NCI-H2196 treated with DMSO at 0.1 percent for 48 hours (cell line): ENCODE measurements at regions not wholly inside any gene's neighbourhood (a gene's known extent, or its start where the extent isn't known, plus 50 kb on each side); places are given as distances from the start of the nearest gene placed in this dataset.
"Not testable (repeated sequence)": the region's sequence is repeated elsewhere in the genome, so short reads cannot be mapped to it uniquely, and the experiment has no call there.

ENCODE experiments used
- DNase-seq: peaks from one replicate; lab custom pipeline; 2025; ENCODE audit not compliant: unreplicated experiment; lab: John Stamatoyannopoulos, UW

GRCh38 chr4:19539201-19539600, 712.5 kb upstream of the SLIT2 start:
- no peak for DNase-seq

- no peak for DNase-seq
Observed at GRCh38 chr4:19534159-19534558, 717.5 kb upstream of the SLIT2 start.

DNA sequence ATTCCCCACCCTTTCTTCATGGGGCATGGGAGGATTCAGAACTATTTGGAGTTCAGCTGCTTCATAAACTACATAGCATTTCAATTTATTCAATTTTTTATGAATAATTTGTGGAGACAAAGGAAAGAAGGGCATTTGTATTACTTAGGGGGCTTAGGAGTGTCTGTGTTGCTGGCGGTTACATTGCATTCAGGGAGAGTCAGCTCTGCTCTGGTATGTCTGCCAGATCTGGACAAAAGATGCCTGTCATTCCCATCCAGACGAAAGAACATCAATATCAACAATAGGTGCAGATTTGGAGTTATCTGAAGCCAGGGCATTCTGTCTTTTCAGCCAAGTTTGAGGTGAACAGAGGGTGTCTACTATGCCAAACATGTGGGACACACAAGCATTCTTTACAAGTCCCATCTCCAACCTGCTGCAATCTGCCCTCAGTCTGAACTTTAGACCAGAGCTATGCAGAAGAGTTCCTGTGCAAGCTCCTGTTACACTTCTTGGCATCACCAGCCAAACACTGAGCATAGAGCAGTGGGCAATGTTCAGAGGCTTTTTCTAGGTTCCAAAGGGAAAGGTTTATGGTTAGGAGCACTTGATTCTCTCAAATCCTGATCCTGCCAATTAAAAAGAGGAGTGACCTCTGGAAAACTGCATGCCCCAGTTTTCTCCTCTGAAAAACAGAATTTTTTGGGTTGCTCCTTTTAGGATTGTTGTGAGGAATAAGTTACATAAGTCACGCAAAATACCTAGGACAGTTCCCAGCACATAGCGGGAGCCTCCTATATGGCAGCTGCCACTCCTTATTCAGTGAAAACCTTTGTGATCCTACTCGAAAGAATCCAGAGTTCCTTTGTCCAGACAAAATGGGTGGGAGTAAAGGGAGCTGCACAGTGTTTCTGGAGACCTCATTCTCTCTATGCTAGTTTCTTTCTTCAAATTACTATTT, 719.5 kb upstream of the SLIT2 start:
- no peak for DNase-seq

- no peak for DNase-seq
Observed at GRCh38 chr4:19523964-19524363, 727.7 kb upstream of the SLIT2 start.

DNA sequence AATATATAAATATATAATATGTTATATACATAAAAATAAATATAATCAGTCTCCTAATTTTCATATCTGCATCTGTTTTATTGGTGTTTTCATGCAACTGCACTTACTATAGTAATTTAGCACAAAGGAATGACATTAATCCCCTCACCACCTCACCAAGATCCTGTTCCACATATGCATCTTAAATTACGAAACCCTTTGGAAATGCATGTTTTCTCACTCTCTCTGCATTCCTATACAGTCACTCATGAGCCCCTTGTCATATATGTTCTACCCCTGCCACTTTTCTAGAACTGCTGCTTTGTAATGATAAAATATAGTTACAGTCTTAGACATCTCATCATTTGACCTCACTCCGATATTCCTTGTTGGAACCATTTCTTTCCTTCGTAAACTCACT, 728.7 kb upstream of the SLIT2 start:
- no peak for DNase-seq

DNA sequence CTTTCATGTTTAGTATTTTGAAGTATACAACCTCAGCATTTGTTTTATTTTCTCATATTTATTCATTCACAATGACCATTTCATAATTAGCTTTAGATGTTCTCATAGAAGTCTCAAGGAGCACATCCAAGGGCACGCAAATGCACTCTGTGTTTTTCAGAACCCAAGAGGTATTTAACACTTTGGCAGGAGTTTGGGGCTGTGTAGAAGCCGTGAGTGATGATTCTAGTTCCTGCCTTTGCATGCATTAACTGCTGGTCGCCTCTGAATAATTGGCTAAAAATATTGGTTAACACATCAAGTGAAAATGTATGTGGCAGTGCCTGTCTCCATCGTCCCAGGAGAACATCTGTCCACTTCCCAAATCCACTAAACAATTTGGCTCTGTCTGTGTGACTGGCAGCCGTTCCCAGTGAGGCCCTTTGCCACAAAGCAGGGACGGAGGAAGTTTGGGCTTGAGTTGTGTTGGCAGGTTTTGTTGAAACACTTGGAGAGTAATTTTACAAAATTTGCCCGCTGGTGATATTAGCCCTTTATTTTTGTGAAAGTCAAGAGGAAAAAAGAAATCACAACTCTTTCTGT, 730.7 kb upstream of the SLIT2 start:
- DNase-seq, result no peak

- no peak for DNase-seq
Observed at GRCh38 chr4:19514276-19515070, 737.2 kb upstream of the SLIT2 start.

DNA sequence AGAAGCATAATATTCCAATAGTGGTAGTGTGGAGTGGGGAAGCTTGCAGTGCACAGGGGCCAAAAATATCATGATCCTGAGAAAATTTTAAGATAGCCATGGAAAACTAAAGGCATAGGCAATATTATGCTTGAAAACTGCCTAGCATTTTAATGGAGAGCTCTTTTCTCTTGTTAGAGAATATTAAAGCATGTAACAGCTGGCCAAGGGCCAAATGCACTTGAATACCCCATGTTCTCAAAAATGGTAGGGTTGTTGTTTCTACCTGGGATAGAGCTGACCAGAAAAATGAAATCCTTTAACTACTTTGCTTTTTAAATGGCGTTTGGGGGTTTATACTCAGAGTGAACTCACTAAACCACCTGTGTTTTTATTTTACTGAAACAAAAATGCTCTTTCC, 739.6 kb upstream of the SLIT2 start:
- no peak for DNase-seq

DNA sequence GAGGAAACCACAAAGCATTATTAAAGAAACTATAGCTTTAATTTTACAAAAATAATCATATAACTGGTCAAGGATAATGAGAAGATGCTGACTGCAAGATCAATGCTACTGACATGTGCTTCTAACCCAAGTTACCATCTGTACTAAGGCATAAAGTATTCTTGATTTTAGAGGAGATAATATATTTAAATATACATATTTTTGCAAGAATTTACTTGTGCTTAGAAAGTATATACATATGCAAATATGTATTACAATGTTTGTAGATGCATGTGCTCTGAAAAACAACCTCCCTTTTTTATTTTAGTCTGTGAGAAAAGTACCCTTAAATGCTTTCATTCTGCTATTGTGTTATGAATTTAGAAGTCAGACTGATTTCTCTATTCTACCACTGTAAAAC, 740.7 kb upstream of the SLIT2 start:
- no peak for DNase-seq

- DNase-seq, result no peak
Observed at GRCh38 chr4:19508442-19508841, 743.3 kb upstream of the SLIT2 start.

- no peak for DNase-seq
Observed at GRCh38 chr4:19497705-19498104, 754.0 kb upstream of the SLIT2 start.

DNA sequence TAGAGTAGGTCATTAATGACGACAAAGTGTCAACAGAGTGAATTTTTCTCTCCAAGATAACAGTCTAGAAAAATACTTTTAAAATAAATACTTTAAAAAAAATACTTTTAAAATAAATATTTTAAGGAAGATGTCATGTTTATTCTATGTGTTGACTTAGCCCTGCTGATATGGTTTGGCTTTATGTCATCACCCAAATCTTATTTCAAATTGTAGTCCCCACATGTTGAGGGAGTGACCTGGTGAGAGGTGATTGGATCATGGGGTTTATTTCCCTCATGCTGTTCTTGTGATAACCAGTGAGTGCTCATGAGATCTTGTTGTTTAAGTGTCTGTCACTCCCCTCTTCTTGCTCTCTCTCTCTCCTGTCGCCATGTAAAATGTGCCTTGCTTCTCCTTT, 754.9 kb upstream of the SLIT2 start:
- DNase-seq, result no peak

GRCh38 chr4:19494961-19495360, 756.7 kb upstream of the SLIT2 start:
- DNase-seq, result no peak

GRCh38 chr4:19492606-19493005, 759.1 kb upstream of the SLIT2 start:
- no peak for DNase-seq

GRCh38 chr4:19486400-19486799, 765.3 kb upstream of the SLIT2 start:
- DNase-seq, result no peak

DNA sequence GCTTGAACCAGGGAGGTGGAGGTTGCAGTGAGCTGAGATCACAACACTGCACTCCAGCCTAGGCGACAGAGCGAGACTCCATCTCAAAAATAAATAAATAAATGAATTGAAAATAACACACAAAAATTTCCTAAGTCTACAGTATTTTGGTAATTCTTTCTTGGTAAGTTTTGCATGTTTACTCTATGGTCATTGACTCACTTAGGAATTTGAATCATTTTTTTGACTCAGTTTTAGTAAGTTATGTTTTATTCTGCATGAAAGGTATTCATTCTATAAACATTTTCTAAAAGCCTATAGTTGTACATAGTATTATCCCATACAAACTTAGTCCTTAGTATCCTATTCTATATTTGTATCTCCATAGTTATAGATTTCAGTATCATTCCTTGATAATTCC, 772.9 kb upstream of the SLIT2 start:
- no peak for DNase-seq

DNA sequence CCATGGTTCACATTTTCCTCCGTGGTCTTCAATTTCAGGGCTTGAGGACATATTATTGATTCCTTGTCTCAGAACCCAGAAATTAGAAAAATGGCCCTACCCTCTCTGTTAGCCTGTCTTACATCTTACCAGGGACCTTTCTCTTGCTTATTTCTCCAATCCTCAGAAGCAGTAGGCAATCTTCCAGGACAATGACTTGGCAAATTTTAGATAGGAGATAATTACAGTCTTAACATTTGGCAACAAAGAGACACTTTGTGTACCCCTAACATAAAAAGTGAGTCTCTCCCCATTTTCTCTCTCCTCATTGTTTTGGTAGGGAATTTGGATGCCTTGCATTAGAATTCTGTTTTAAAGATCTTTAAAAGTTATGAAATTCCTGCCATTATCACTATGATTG, 778.1 kb upstream of the SLIT2 start:
- DNase-seq, result no peak

- DNase-seq, result no peak
Observed at GRCh38 chr4:19472666-19473065, 779.0 kb upstream of the SLIT2 start.

GRCh38 chr4:19470001-19470400, 781.7 kb upstream of the SLIT2 start:
- DNase-seq, result not testable (repeated sequence)

GRCh38 chr4:19462117-19462516, 789.6 kb upstream of the SLIT2 start:
- no peak for DNase-seq

DNA sequence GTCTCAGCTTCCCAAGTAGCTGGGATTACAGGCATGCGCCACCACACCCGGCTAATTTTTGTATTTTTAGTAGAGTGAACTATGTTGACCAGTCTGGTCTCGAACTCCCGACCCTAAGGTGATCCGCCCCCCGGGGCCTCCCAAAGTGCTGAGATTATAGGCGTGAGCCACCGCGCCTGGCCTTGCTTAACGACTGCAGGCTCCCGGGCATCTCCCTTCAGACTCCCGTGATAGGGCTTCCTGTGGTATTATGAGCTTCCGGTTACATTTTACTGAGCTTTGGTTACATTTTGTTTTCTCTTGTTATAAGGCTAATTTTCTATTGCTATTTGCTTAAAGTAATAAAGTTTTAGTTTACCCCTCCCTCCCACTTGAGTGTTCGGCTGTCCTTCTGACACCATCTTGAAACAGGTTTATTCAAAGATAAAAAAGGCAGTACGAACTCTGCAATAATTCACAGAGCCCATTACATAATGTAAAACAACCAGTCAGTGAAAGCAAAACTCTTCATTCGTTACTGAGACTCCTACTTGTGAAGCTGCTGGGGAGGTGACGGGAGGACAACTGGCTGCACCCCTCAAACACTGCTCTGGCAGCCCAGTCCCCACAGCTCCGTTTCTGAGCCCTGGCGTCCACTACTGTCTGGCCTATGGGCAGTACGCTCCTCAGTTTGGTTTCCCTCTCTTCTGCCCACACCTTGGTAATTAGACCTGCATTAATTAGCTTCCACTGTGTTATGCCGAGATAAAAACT, 795.7 kb upstream of the SLIT2 start:
- no peak for DNase-seq
